ENCODE measurements at regions not wholly inside any gene's neighbourhood (a gene's known extent, or its start where the extent isn't known, plus 50 kb on each side); places are given as distances from the start of the nearest gene placed in this dataset.
A peak's percentile ranks its signal among the peaks of the same experiment; 100 is the strongest.
"Not testable (repeated sequence)": the region's sequence is repeated elsewhere in the genome, so short reads cannot be mapped to it uniquely, and the experiment has no call there.

- CTCF ChIA-PET, result no interaction called here
- Mint-ChIP-seq H3K4me3 (no peak overlapping the region), H3K9me3 (no peaks in the 10 kb centered on the region), H3K36me3 (no peaks in the 10 kb centered on the region), H3K27ac (no peak overlapping the region), H3K4me1 (ENCODE audit: low read depth) (no peaks in the 10 kb centered on the region), H3K27me3 (no peaks in the 10 kb centered on the region)
- no peak for DNase-seq
- POLR2A ChIA-PET, result no interaction called here
- intact Hi-C loops (cut with micrococcal nuclease), result no loop called here
Measured at GRCh38 chr18:70840649-70841048, 551.8 kb downstream of the SOCS6 start.

- no peaks in the 10 kb centered on the region for H3K4me1 Mint-ChIP-seq (ENCODE audit: low read depth)
- no peak overlapping the region for H3K4me3 Mint-ChIP-seq
- intact Hi-C loops (cut with micrococcal nuclease), result no loop called here
- DNase-seq, result no peak
- H3K27me3 Mint-ChIP-seq, result no peaks in the 10 kb centered on the region
- no peak overlapping the region for H3K27ac Mint-ChIP-seq
- CTCF ChIA-PET, result no interaction called here
- H3K36me3 Mint-ChIP-seq, result no peaks in the 10 kb centered on the region
- POLR2A ChIA-PET, result no interaction called here
- H3K9me3 Mint-ChIP-seq, result no peaks in the 10 kb centered on the region
Measured at GRCh38 chr18:70827632-70828031, 538.8 kb downstream of the SOCS6 start.

GRCh38 chr18:70826571-70826970, 537.7 kb downstream of the SOCS6 start:
- Mint-ChIP-seq H3K27ac (no peak overlapping the region), H3K36me3 (no peaks in the 10 kb centered on the region), H3K27me3 (no peaks in the 10 kb centered on the region), H3K4me3 (no peak overlapping the region), H3K9me3 (no peaks in the 10 kb centered on the region), H3K4me1 (ENCODE audit: low read depth) (no peaks in the 10 kb centered on the region)
- ChIA-PET POLR2A (no interaction called here), CTCF (no interaction called here)
- DNase-seq, result no peak
- intact Hi-C loops (cut with micrococcal nuclease), result no loop called here

- H3K9me3 Mint-ChIP-seq, result no peaks in the 10 kb centered on the region
- POLR2A ChIA-PET, result no interaction called here
- CTCF ChIA-PET, result no interaction called here
- intact Hi-C loops (cut with micrococcal nuclease), result no loop called here
- no peak for DNase-seq
- no peaks in the 10 kb centered on the region for H3K36me3 Mint-ChIP-seq
- no peak overlapping the region for H3K27ac Mint-ChIP-seq
- H3K27me3 Mint-ChIP-seq, result no peaks in the 10 kb centered on the region
- H3K4me3 Mint-ChIP-seq, result no peak overlapping the region
- no peaks in the 10 kb centered on the region for H3K4me1 Mint-ChIP-seq (ENCODE audit: low read depth)
Measured at GRCh38 chr18:70822691-70823090, 533.8 kb downstream of the SOCS6 start.

- H3K27me3 Mint-ChIP-seq, result no peaks in the 10 kb centered on the region
- H3K9me3 Mint-ChIP-seq, result peaks cover 4% of the 10 kb centered on the region
- ChIA-PET POLR2A (no interaction called here), CTCF (no interaction called here)
- H3K36me3 Mint-ChIP-seq, result no peaks in the 10 kb centered on the region
- no peak for DNase-seq
- H3K27ac Mint-ChIP-seq, result no peak overlapping the region
- no peaks in the 10 kb centered on the region for H3K4me1 Mint-ChIP-seq (ENCODE audit: low read depth)
- H3K4me3 Mint-ChIP-seq, result no peak overlapping the region
- intact Hi-C loops (cut with micrococcal nuclease), result no loop called here
Measured at GRCh38 chr18:70822117-70822516, 533.3 kb downstream of the SOCS6 start.

- Mint-ChIP-seq H3K4me3 (no peak overlapping the region), H3K27me3 (no peaks in the 10 kb centered on the region), H3K27ac (no peak overlapping the region), H3K36me3 (no peaks in the 10 kb centered on the region), H3K4me1 (ENCODE audit: low read depth) (no peaks in the 10 kb centered on the region), H3K9me3 (no peaks in the 10 kb centered on the region)
- DNase-seq, result no peak
- POLR2A ChIA-PET, result no interaction called here
- intact Hi-C loops (cut with micrococcal nuclease), result no loop called here
- CTCF ChIA-PET, result no interaction called here
Measured at GRCh38 chr18:70808481-70809056, 519.7 kb downstream of the SOCS6 start.

- POLR2A ChIA-PET, result no interaction called here
- intact Hi-C loops (cut with micrococcal nuclease), result loop anchor here (5.0 kb wide), 2 partner anchors 185 to 1000 kb away; no protein-coding TSS in a partner anchor
- CTCF ChIA-PET, result interaction anchor here (0.5 to 1.4 kb wide), 4 partner anchors 10 to 1010 kb away, joined by 3 to 5 read pairs (median 3); no protein-coding TSS in a partner anchor
- DNase-seq, result peak; percentile 72
- Mint-ChIP-seq H3K4me1 (ENCODE audit: low read depth) (peaks cover 3% of the 10 kb centered on the region), H3K27ac (no peak overlapping the region), H3K4me3 (no peak overlapping the region), H3K9me3 (no peaks in the 10 kb centered on the region), H3K36me3 (no peaks in the 10 kb centered on the region), H3K27me3 (no peaks in the 10 kb centered on the region)
Measured at GRCh38 chr18:70781860-70782453, 493.1 kb downstream of the SOCS6 start.

GRCh38 chr18:70766254-70766653, 477.4 kb downstream of the SOCS6 start:
- intact Hi-C loops (cut with micrococcal nuclease); H3K4me3 Mint-ChIP-seq; H3K4me1 Mint-ChIP-seq (ENCODE audit: low read depth): not testable (repeated sequence)

GRCh38 chr18:70762812-70763211, 474.0 kb downstream of the SOCS6 start:
- Mint-ChIP-seq H3K4me1 (ENCODE audit: low read depth) (peaks cover 4% of the 10 kb centered on the region), H3K36me3 (peaks cover 1% of the 10 kb centered on the region), H3K9me3 (no peaks in the 10 kb centered on the region), H3K4me3 (no peak overlapping the region), H3K27me3 (no peaks in the 10 kb centered on the region), H3K27ac (no peak overlapping the region)
- DNase-seq, result no peak
- intact Hi-C loops (cut with micrococcal nuclease), result no loop called here
- ChIA-PET CTCF (no interaction called here), POLR2A (no interaction called here)

More at GRCh38 chr18:70766254-70766653, 477.4 kb downstream of the SOCS6 start:
- CTCF ChIA-PET, H3K27ac Mint-ChIP-seq, H3K9me3 Mint-ChIP-seq, DNase-seq, POLR2A ChIA-PET, H3K36me3 Mint-ChIP-seq, H3K27me3 Mint-ChIP-seq: not testable (repeated sequence)

GRCh38 chr18:70758780-70759179, 469.9 kb downstream of the SOCS6 start:
- Mint-ChIP-seq H3K36me3 (peaks cover 1% of the 10 kb centered on the region), H3K4me1 (ENCODE audit: low read depth) (no peaks in the 10 kb centered on the region), H3K9me3 (no peaks in the 10 kb centered on the region), H3K4me3 (no peak overlapping the region), H3K27me3 (no peaks in the 10 kb centered on the region), H3K27ac (no peak overlapping the region)
- CTCF ChIA-PET, result no interaction called here
- intact Hi-C loops (cut with micrococcal nuclease), result no loop called here
- DNase-seq, result no peak
- POLR2A ChIA-PET, result no interaction called here

- H3K4me3 Mint-ChIP-seq, result no peak overlapping the region
- intact Hi-C loops (cut with micrococcal nuclease), result no loop called here
Measured at GRCh38 chr18:70754486-70754885, 465.6 kb downstream of the SOCS6 start.

GRCh38 chr18:70732916-70733315, 444.1 kb downstream of the SOCS6 start:
- peaks cover 3% of the 10 kb centered on the region for H3K36me3 Mint-ChIP-seq
- peaks cover 12% of the 10 kb centered on the region for H3K9me3 Mint-ChIP-seq
- no peak overlapping the region for H3K4me3 Mint-ChIP-seq
- H3K27me3 Mint-ChIP-seq, result no peaks in the 10 kb centered on the region
- ChIA-PET CTCF (no interaction called here), POLR2A (no interaction called here)
- intact Hi-C loops (cut with micrococcal nuclease), result no loop called here
- H3K27ac Mint-ChIP-seq, result no peak overlapping the region
- H3K4me1 Mint-ChIP-seq (ENCODE audit: low read depth), result no peaks in the 10 kb centered on the region
- DNase-seq, result no peak

More at GRCh38 chr18:70754486-70754885, 465.6 kb downstream of the SOCS6 start:
- no peaks in the 10 kb centered on the region for H3K4me1 Mint-ChIP-seq (ENCODE audit: low read depth)
- DNase-seq, result no peak
- H3K27me3 Mint-ChIP-seq, result no peaks in the 10 kb centered on the region
- POLR2A ChIA-PET, result no interaction called here
- H3K9me3 Mint-ChIP-seq, result peaks cover 7% of the 10 kb centered on the region
- no peak overlapping the region for H3K27ac Mint-ChIP-seq
- peaks cover 1% of the 10 kb centered on the region for H3K36me3 Mint-ChIP-seq
- CTCF ChIA-PET, result no interaction called here

- Mint-ChIP-seq H3K27me3 (no peaks in the 10 kb centered on the region), H3K27ac (no peak overlapping the region), H3K9me3 (peaks cover 11% of the 10 kb centered on the region), H3K36me3 (peaks cover 3% of the 10 kb centered on the region), H3K4me3 (no peak overlapping the region), H3K4me1 (ENCODE audit: low read depth) (no peaks in the 10 kb centered on the region)
- CTCF ChIA-PET, result no interaction called here
- POLR2A ChIA-PET, result no interaction called here
- intact Hi-C loops (cut with micrococcal nuclease), result no loop called here
- no peak for DNase-seq
Measured at GRCh38 chr18:70732188-70732587, 443.3 kb downstream of the SOCS6 start.

Measured in activated CD4-positive, alpha-beta memory T cell treated with anti-CD3 and anti-CD28 coated beads for 36 hours (primary cell).